ENCODE measurements at regions not wholly inside any gene's neighbourhood (a gene's known extent, or its start where the extent isn't known, plus 50 kb on each side); places are given as distances from the start of the nearest gene placed in this dataset.
"Not testable (repeated sequence)": the region's sequence is repeated elsewhere in the genome, so short reads cannot be mapped to it uniquely, and the experiment has no call there.

GRCh38 chr13:24973102-24973501 lies 122.8 kb upstream of the PABPC3 start:
- not testable (repeated sequence) for H3K36me3 ChIP-seq (ENCODE audit: control insufficient read depth, insufficient read depth, low read length); H3K9me3 ChIP-seq (ENCODE audit: control insufficient read depth, insufficient read depth, low read length); H3K4me1 ChIP-seq (ENCODE audit: control insufficient read depth, insufficient read depth, low read length); H3K27ac ChIP-seq (ENCODE audit: low read depth, low read length); H3K4me3 ChIP-seq (ENCODE audit: low read depth, low read length); H3K27me3 ChIP-seq (ENCODE audit: control insufficient read depth, insufficient read depth, low read length); H3K9ac ChIP-seq (ENCODE audit: low read depth, low read length)

GRCh38 chr13:24981181-24981803 lies 114.6 kb upstream of the PABPC3 start:
- not testable (repeated sequence) for H3K9me3 ChIP-seq (ENCODE audit: control insufficient read depth, insufficient read depth, low read length); H3K4me3 ChIP-seq (ENCODE audit: low read depth, low read length); H3K9ac ChIP-seq (ENCODE audit: low read depth, low read length); H3K4me1 ChIP-seq (ENCODE audit: control insufficient read depth, insufficient read depth, low read length); H3K36me3 ChIP-seq (ENCODE audit: control insufficient read depth, insufficient read depth, low read length); H3K27me3 ChIP-seq (ENCODE audit: control insufficient read depth, insufficient read depth, low read length); H3K27ac ChIP-seq (ENCODE audit: low read depth, low read length)

GRCh38 chr13:24982333-24982999 lies 113.5 kb upstream of the PABPC3 start:
- Histone ChIP-seq H3K9ac (ENCODE audit: low read depth, low read length) (no peak overlapping the region), H3K27ac (ENCODE audit: low read depth, low read length) (no peak overlapping the region), H3K4me1 (ENCODE audit: control insufficient read depth, insufficient read depth, low read length) (no peaks in the 10 kb centered on the region; the same call in none of the 2 replicates), H3K36me3 (ENCODE audit: control insufficient read depth, insufficient read depth, low read length) (no peaks in the 10 kb centered on the region), H3K9me3 (ENCODE audit: control insufficient read depth, insufficient read depth, low read length) (no peaks in the 10 kb centered on the region), H3K4me3 (ENCODE audit: low read depth, low read length) (no peak overlapping the region), H3K27me3 (ENCODE audit: control insufficient read depth, insufficient read depth, low read length) (no peaks in the 10 kb centered on the region)

GRCh38 chr13:24983094-24983493 lies 112.8 kb upstream of the PABPC3 start:
- H3K4me1 ChIP-seq (ENCODE audit: control insufficient read depth, insufficient read depth, low read length) = peaks cover 3% of the 10 kb centered on the region
- no peak overlapping the region for H3K9ac ChIP-seq (ENCODE audit: low read depth, low read length)
- no peak overlapping the region for H3K4me3 ChIP-seq (ENCODE audit: low read depth, low read length)
- no peaks in the 10 kb centered on the region for H3K27me3 ChIP-seq (ENCODE audit: control insufficient read depth, insufficient read depth, low read length)
- no peaks in the 10 kb centered on the region for H3K9me3 ChIP-seq (ENCODE audit: control insufficient read depth, insufficient read depth, low read length)
- no peak overlapping the region for H3K27ac ChIP-seq (ENCODE audit: low read depth, low read length)
- no peaks in the 10 kb centered on the region for H3K36me3 ChIP-seq (ENCODE audit: control insufficient read depth, insufficient read depth, low read length)

GRCh38 chr13:24984134-24984533 lies 111.8 kb upstream of the PABPC3 start:
- H3K27ac ChIP-seq (ENCODE audit: low read depth, low read length) = no peak overlapping the region
- peaks cover 9% of the 10 kb centered on the region for H3K4me1 ChIP-seq (ENCODE audit: control insufficient read depth, insufficient read depth, low read length)
- no peaks in the 10 kb centered on the region for H3K36me3 ChIP-seq (ENCODE audit: control insufficient read depth, insufficient read depth, low read length)
- H3K27me3 ChIP-seq (ENCODE audit: control insufficient read depth, insufficient read depth, low read length) = peaks cover 4% of the 10 kb centered on the region; the same call in 1 of the 2 replicates
- H3K4me3 ChIP-seq (ENCODE audit: low read depth, low read length) = no peak overlapping the region
- no peaks in the 10 kb centered on the region for H3K9me3 ChIP-seq (ENCODE audit: control insufficient read depth, insufficient read depth, low read length)
- H3K9ac ChIP-seq (ENCODE audit: low read depth, low read length) = no peak overlapping the region

- Histone ChIP-seq H3K4me3 (ENCODE audit: low read depth, low read length) (no peak overlapping the region), H3K27me3 (ENCODE audit: control insufficient read depth, insufficient read depth, low read length) (peaks cover 4% of the 10 kb centered on the region; the same call in 1 of the 2 replicates), H3K9ac (ENCODE audit: low read depth, low read length) (no peak overlapping the region), H3K9me3 (ENCODE audit: control insufficient read depth, insufficient read depth, low read length) (no peaks in the 10 kb centered on the region), H3K4me1 (ENCODE audit: control insufficient read depth, insufficient read depth, low read length) (peaks cover 9% of the 10 kb centered on the region), H3K27ac (ENCODE audit: low read depth, low read length) (no peak overlapping the region), H3K36me3 (ENCODE audit: control insufficient read depth, insufficient read depth, low read length) (no peaks in the 10 kb centered on the region)
Observed at GRCh38 chr13:24985107-24985506, 110.8 kb upstream of the PABPC3 start.

GRCh38 chr13:24985896-24986295 lies 110.0 kb upstream of the PABPC3 start:
- Histone ChIP-seq H3K4me1 (ENCODE audit: control insufficient read depth, insufficient read depth, low read length) (peaks cover 9% of the 10 kb centered on the region), H3K9me3 (ENCODE audit: control insufficient read depth, insufficient read depth, low read length) (no peaks in the 10 kb centered on the region), H3K27me3 (ENCODE audit: control insufficient read depth, insufficient read depth, low read length) (peaks cover 4% of the 10 kb centered on the region; the same call in 1 of the 2 replicates), H3K9ac (ENCODE audit: low read depth, low read length) (no peak overlapping the region), H3K27ac (ENCODE audit: low read depth, low read length) (no peak overlapping the region), H3K36me3 (ENCODE audit: control insufficient read depth, insufficient read depth, low read length) (no peaks in the 10 kb centered on the region), H3K4me3 (ENCODE audit: low read depth, low read length) (no peak overlapping the region)

GRCh38 chr13:24986826-24987225 lies 109.1 kb upstream of the PABPC3 start:
- no peak overlapping the region for H3K4me3 ChIP-seq (ENCODE audit: low read depth, low read length)
- peaks cover 4% of the 10 kb centered on the region; the same call in 1 of the 2 replicates for H3K27me3 ChIP-seq (ENCODE audit: control insufficient read depth, insufficient read depth, low read length)
- H3K9me3 ChIP-seq (ENCODE audit: control insufficient read depth, insufficient read depth, low read length) = no peaks in the 10 kb centered on the region
- no peak overlapping the region for H3K27ac ChIP-seq (ENCODE audit: low read depth, low read length)
- no peaks in the 10 kb centered on the region for H3K36me3 ChIP-seq (ENCODE audit: control insufficient read depth, insufficient read depth, low read length)
- H3K9ac ChIP-seq (ENCODE audit: low read depth, low read length) = no peak overlapping the region
- H3K4me1 ChIP-seq (ENCODE audit: control insufficient read depth, insufficient read depth, low read length) = peaks cover 9% of the 10 kb centered on the region

GRCh38 chr13:24989959-24990358 lies 106.0 kb upstream of the PABPC3 start:
- H3K9ac ChIP-seq (ENCODE audit: low read depth, low read length); H3K4me1 ChIP-seq (ENCODE audit: control insufficient read depth, insufficient read depth, low read length); H3K4me3 ChIP-seq (ENCODE audit: low read depth, low read length); H3K9me3 ChIP-seq (ENCODE audit: control insufficient read depth, insufficient read depth, low read length); H3K27me3 ChIP-seq (ENCODE audit: control insufficient read depth, insufficient read depth, low read length); H3K36me3 ChIP-seq (ENCODE audit: control insufficient read depth, insufficient read depth, low read length); H3K27ac ChIP-seq (ENCODE audit: low read depth, low read length): not testable (repeated sequence)

- not testable (repeated sequence) for H3K27me3 ChIP-seq (ENCODE audit: control insufficient read depth, insufficient read depth, low read length); H3K36me3 ChIP-seq (ENCODE audit: control insufficient read depth, insufficient read depth, low read length); H3K9ac ChIP-seq (ENCODE audit: low read depth, low read length); H3K9me3 ChIP-seq (ENCODE audit: control insufficient read depth, insufficient read depth, low read length); H3K4me3 ChIP-seq (ENCODE audit: low read depth, low read length); H3K27ac ChIP-seq (ENCODE audit: low read depth, low read length)
- H3K4me1 ChIP-seq (ENCODE audit: control insufficient read depth, insufficient read depth, low read length) = 0 out of 2 replicates have a peak, but pooled peaks cover 13% of the 10 kb centered on the region
Observed at GRCh38 chr13:24992946-24993345, 103.0 kb upstream of the PABPC3 start.

- Histone ChIP-seq H3K4me1 (ENCODE audit: control insufficient read depth, insufficient read depth, low read length) (0 out of 2 replicates have a peak, but pooled peaks cover 6% of the 10 kb centered on the region), H3K9me3 (ENCODE audit: control insufficient read depth, insufficient read depth, low read length) (no peaks in the 10 kb centered on the region), H3K4me3 (ENCODE audit: low read depth, low read length) (no peak overlapping the region), H3K27me3 (ENCODE audit: control insufficient read depth, insufficient read depth, low read length) (no peaks in the 10 kb centered on the region), H3K9ac (ENCODE audit: low read depth, low read length) (no peak overlapping the region), H3K27ac (ENCODE audit: low read depth, low read length) (no peak overlapping the region), H3K36me3 (ENCODE audit: control insufficient read depth, insufficient read depth, low read length) (no peaks in the 10 kb centered on the region)
Observed at GRCh38 chr13:24995225-24995804, 100.6 kb upstream of the PABPC3 start.

Data from HUES48 (cell line).